Cardiac fibroblast (primary cell): ENCODE measurements at regions not wholly inside any gene's neighbourhood (a gene's known extent, or its start where the extent isn't known, plus 50 kb on each side); places are given as distances from the start of the nearest gene placed in this dataset.

Experiments
- DNase-seq, 2 donors: peaks; one replicate each; pipeline versions ENCODE4 v3.0.0 to v3.0.0-alpha.2; 2010; ENCODE audit warnings: low read depth in 2 of 2
- H3K4me3 ChIP-seq, 2 donors: replicated peaks in 1 of 2; 1 replicate in 1 of 2; 2 replicates in 1 of 2; pipeline ENCODE4 v1.5.1; 2011; ENCODE audit warnings: low read depth in 2 of 2, low read length in 2 of 2, mild to moderate bottlenecking in 2 of 2, moderate library complexity in 1 of 2
- CTCF ChIP-seq: IDR thresholded peaks from one replicate; pipeline ENCODE4 v1.5.1; 2011; ENCODE audit warnings: low read depth, mild to moderate bottlenecking, low read length, inconsistent platforms

DNA sequence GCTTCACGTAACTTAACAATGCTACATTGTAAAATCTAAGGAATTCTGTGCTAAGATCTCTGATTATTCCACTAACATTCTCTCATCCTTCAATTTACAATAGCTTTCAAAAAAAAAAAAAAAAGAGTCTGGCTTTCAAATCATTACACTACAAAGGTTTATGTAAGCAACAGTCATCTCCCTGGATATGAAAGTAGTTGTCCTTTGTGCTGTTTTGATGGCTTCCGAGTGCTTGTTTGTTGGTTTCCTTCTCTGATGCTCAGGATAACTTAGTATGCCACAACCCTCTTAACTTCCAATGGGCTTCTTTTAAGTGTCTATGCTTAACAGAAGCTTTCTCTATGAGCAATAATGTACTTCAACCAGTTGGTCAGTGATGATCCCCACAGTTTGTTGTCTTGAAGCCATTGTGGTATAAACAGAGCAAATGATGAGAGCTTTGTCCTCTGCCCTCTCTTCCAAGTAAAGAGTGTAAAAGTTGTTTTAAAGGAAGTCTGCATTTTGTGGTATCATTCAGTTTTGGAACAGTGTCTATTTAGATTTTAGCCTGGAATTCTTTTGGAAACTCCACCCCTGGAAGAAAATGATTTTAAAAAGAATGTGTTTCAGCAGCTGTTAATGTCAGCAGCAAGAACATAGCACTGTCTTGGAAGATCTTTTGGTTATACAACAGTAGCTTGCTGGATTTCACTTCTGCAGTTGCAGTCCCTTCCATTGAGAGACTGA is 396.1 kb upstream of the RGS6 start:
- no peak for DNase-seq
- TF ChIP-seq CTCF, result no peak
- no peak overlapping the region for H3K4me3 ChIP-seq

- no peak for DNase-seq
- no peak for TF ChIP-seq CTCF
- no peak overlapping the region for H3K4me3 ChIP-seq
Measured at GRCh38 chr14:71536927-71537772, 395.1 kb upstream of the RGS6 start.

DNA sequence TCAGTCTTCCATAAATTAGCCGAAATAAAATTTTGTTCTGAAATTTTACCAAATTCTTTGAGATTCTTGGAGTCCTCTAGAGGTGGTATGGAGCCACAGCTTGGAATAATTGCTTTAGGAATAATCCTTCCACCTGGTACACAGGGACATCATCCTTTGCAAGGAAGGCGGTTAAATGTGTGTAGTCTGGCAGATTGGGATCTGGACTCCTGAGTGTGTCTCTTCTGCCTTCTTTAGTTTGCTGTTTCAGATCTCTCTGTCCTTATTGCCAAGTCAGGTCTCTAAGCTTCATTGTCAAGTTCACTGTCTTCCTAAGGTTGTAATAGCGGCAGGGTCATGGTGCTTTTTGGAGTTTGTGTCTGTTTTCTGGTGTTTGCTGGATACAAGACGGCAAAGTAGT is 393.9 kb upstream of the RGS6 start:
- no peak for TF ChIP-seq CTCF
- DNase-seq, result no peak
- H3K4me3 ChIP-seq, result no peak overlapping the region

DNA sequence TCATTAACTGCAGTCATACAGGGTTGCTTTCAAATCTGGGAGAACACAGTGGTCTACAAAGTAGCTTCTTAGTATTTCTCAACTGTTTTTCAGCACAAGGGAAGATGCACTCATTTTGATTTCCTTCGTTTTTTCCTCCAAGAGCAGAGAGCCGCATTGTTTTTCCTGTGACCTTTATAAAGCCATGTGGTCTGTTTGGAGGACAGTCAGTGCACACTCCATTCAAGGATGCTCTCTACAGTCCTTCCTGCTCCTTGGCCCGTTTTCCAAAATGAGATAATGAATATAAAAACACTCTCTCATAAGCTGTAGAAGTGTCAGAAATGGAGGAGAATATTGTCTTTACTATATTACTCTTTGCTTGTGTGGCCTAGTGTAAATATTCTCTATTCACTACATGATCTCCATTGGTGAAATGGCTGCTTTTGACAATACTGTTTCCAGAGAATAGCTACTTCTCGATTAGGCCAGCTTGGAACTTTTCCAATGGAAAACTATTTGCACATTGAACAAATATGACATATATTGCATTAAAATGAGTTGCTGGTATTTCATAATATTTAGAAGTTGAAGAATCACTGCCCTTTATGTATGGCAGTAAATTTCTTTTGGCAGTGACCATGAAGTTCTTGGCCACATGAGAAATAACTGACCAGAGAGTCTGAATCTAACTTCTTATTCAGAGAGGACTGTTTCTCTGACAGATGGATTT is 393.1 kb upstream of the RGS6 start:
- TF ChIP-seq CTCF, result no peak
- H3K4me3 ChIP-seq, result no peak overlapping the region
- DNase-seq, result peak; percentile 76 to 79

- TF ChIP-seq CTCF, result no peak
- peak in 1 of 2 donors; percentile 25 for DNase-seq
- H3K4me3 ChIP-seq, result no peak overlapping the region
Measured at GRCh38 chr14:71539650-71540285, 392.5 kb upstream of the RGS6 start.

GRCh38 chr14:71541271-71541670 is 391.0 kb upstream of the RGS6 start:
- no peak for TF ChIP-seq CTCF
- H3K4me3 ChIP-seq, result no peak overlapping the region
- no peak for DNase-seq
